ENCODE measurements at regions not wholly inside any gene's neighbourhood (a gene's known extent, or its start where the extent isn't known, plus 50 kb on each side); places are given as distances from the start of the nearest gene placed in this dataset.

DNA sequence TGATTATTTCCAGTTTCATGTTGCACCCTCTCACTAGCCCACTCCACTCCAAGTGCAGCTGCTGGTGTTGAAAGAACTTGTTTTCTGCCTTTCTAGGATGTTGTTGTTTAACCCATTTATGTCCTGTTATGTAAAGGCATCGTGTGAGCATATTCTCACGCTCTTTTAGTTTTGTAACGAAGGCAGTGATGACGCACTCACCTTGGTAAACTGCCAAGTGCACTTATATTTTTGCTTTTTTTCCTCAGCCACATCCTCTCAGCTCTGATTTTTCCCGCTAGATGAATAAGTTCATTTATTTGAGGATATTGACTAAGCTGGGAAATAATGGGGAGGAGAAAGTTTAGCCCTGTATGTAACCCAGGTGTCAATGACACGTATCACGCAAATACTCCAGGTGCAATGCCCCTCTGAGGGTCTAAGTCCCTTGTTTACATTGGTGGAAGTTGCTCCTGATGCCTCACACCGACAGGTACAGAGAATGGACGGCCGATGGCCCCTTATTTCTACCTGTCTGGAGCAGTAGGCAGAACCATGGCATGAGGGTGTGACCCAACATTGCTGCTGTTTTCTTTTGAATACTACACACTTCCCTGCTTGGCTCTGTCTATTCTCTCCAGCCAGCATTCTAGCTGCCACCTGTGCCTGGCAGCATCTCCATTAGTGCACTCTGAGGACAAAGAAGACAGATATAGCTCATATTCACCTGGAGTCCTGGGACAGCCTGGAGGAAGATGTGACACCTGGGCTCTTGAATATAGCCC lies 132.7 kb upstream of the SLC24A3 start:
- DNase-seq, result no peak

DNA sequence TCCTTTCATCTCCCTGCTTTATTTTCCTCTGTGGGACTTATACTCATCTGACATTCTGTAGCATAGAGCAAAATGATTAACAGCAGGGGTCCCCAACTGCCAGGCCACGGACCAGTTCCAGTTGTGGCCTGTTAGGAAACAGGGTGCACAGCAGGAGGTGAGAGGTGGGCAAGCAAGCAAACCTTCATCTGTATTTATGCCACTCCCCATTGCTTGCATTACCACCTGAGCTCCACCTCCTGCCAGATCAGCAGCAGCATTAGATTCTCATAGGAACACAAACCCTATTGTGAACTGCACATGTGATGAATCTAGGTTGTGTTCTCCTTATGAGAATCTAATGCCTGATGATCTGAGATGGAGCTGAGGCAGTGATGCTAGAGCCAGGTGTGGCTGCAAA lies 130.5 kb upstream of the SLC24A3 start:
- DNase-seq, result no peak

DNA sequence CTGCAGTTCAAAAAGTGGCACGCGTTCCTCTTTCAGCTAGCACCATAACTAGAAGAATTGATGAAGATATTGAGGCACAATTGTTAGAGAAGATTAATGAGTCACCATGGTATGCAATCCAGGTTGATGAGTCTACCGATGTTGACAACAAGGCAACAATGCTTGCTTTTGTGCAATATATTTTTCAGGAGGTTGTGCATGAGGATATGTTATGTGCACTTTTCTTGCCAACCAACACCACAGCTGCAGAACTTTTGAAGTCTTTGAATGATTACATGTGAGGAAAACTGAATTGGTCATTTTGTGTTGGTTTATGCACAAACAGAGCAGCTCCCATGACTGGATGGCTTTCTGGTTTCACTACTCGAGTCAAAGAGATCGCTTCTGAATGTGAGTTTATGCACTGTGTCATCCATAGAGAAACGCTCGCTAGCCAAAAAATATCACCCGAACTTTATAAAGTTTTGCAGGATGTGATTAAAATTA lies 129.3 kb upstream of the SLC24A3 start:
- DNase-seq, result no peak

DNA sequence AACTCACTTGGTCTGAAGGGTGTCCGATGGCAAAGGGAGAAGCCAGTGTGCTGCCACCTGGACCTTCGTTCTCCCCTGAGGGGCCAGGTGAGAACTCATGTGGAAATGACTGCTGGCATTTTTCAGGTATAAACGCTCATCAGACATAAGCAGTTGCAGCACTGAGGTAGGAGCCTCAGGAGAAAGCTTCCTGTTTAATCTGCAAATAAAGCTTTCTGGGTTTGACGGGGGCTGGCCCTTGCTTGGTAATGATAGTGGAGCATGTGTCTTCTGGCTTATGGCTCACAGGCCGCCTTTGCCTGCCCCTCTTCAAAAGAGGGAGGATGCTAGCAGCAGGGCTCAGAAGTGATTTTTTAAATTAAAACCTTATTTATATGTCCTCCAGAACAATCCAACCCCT lies 122.1 kb upstream of the SLC24A3 start:
- no peak for DNase-seq

DNA sequence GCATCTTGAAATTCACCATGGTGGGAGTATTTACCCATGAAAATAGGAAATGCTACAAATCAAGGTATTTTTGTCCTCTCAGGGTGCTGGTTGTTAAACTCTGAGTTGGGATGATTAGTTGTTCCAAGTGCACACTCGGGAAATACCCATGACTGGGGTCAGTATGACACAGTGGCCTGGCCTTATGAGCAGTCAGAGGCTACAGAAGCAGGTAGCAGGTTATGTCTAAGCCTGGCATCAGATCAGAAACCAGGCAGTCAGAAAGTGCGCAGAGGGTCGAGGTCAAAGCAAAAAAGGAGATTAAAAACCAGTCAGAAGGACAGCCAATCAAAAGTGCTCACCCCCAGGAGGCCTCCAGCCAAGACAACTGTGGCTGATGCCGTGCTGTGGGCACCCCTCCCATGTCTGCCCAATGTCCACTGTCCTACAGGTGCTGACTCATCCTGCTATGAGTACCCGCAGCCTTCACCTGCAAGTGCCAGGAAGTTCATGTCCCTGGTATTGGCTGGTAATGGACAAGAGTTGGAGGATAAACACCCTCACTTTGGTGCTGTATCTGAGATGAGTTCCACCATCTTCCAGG lies 117.4 kb upstream of the SLC24A3 start:
- DNase-seq, result no peak

DNA sequence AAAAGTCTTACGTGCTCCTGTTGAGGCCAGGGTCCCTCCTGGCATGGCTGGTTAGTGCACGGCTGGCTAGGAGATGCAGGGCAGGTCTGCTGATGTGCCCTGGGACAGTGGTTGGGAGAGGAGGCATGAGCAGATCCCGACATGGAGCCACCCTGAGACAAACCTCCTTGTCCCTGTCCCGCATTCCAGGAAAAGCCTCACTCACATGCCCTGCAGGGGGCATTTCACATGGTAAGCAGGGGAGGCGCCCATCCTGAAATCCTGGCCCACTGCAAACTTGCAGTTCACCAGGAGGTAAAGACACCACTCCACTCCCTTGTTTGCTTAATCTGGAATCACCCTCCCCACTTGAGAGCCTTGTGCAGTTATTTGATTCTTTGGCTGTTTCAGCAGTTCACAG lies 116.7 kb upstream of the SLC24A3 start:
- DNase-seq, result no peak

DNA sequence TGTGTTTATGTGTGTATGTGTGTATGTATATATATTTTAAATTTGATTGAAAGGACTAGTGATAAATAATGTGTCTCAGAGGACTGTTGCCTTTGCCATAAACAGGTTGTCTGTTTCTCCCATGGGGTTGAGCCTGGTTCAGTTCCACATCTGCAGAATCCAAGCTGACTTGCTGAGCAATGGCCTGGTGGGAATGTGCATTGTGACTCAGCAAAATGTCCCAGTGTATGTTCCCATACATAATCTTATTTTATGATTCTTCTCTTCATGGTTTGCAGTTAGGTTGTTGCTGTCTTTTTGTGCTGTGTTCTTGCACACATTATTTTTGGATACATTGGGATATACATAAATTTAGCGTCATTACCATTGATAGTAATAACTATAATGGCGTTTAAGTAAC lies 115.6 kb upstream of the SLC24A3 start:
- no peak for DNase-seq

DNA sequence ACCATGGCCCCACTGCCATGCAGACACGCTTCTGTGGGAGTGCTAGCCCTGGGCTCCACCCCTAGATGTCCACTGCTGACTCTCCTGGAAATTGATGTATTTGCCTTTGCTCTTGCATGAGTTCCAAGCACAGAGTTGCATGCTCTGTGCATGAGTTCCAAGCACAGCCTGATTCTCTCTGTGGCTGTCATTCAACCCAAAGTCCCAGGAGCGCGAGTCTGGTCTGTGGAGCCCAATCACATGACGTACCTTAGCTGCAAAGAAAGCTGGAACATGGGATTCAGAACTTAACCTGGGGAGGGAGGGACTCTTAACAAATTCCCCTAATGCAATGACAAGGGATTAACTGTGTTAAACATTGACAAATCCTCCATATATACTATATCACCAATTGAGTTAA lies 114.3 kb upstream of the SLC24A3 start:
- no peak for DNase-seq

DNA sequence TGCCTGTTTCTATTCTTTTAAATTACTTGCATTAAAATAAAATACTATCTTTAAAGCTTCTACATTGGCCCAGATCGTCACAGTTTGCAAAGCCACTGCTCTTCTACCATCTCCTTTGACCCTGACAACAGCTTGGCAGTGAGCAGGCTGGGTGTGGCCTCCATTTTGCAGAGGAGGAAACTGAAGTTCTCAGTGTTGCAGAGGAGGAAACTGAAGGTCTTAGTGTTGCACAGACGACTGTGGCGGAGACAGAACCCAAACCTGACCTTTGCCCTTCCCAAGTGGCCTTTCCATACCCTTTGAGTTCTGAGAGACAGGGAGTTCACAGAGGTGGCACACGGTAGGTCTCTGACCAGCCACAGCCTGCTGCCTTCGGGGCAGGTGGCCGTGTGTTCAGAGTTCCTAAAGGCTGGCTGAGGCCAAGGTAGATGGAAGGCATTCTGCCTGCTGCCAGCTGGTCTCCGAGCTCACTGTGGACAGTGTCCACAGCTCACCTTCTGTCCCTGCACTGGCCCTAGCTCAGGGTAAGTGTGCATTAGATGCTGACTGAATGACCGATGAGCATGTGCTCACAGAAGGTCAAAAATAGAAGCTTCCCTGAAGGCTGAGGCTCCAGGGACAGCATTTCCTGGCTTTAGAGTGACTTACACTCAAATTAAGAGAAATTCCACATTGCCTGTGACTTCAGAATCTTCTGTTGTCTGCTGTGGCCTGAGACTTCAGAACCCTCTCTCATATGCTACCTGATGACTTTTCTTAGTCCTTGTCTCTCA lies 113.5 kb upstream of the SLC24A3 start:
- DNase-seq, result no peak

DNA sequence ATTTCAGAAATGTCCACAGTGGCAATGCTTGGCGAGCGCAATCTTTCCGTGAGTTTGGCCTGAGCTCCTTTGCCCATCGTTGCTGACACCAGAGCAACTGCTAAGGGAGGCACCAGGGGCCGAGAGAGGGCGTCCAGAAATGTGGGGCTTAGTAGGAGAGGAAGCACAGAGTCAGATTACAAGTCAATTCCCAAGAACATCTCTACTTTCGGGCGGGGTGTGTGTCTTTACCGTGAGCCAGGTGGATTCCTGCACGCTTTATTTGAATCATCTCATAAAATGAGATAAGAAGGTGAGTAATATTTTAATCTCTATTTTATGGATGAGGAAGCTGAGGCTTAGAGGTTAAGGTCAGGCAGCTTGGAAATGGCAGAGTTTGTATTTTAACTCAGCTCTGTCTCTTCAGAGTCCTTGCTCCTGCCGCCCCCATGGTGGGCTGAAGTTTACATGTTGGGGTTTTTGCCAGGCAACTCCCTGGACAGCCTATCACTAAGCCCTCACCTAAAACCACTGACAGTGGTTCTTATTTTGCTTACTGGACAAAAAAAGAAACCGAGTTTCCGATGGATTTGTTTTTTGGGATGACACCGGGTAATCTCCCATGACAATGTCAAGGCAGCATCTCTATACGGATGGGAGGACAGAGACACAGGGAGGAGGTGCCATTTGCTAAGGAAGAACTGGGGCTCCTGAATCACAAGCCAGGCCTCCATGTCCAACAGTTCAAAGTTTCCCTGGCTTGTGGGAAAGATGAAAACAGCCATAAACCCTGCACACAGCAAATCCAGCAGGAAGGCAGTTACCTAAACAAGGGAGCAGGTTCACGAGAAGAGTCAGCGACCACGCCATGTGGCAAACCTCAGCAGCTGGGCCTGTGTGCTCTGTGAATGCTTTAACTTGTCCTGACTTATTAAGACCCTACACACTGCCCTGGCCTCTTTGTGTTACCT lies 112.6 kb upstream of the SLC24A3 start:
- no peak for DNase-seq

DNA sequence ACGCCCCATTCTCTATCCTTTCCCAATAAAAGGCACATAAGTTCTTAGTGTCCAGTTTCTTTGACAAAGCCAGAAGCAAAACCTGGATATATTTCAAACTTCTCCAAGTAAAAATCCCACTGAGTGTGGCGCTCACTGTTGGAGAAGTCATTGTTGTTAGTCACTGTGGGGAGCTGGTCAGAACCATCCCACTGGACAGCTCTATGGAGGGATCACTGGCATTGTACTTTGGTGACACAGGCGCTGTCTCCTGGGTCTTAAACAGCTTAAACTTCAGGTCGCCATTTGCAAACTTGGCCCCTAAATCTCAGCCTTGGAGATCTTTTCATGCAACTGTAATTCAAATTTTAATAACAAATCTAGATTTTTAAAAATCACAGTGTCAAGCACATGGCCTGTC lies 111.5 kb upstream of the SLC24A3 start:
- DNase-seq, result no peak

DNA sequence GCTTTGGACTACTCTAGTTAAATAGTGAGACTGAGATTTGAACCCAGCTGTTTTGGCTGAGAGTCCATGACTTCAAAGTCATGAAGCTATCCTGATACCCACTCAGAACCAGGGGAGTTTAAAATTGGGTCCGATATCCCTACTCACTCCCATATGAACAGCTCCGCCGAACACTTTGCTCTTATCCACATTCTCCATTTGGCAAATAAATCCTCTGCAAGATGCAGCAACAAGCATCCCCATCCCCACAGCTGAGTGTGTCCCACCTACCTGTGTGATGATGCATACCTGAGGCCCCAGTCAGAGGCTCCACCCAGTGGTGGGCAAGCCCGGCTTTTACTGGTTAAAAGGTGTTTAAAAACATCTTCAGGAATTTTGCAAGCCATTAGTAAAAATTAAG lies 108.3 kb upstream of the SLC24A3 start:
- no peak for DNase-seq

DNA sequence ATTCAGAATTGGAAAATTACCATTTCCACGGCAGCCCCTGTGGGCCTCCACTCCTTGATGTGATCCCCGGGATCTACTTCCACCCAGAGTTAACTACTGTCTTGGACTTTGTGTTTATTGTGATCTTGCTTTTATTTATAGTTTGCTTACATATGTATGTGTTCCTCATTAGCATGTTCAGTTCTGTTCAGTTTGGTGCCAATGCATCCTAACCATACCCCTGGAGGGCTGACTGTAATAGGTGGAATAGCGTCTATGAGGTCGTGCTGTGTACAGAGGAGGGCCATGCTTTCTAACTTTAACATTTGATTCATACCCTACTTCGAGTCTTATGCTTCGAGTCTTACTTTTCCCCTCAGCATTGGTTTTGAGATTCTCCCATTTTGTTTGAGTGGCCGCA lies 104.3 kb upstream of the SLC24A3 start:
- no peak for DNase-seq

DNA sequence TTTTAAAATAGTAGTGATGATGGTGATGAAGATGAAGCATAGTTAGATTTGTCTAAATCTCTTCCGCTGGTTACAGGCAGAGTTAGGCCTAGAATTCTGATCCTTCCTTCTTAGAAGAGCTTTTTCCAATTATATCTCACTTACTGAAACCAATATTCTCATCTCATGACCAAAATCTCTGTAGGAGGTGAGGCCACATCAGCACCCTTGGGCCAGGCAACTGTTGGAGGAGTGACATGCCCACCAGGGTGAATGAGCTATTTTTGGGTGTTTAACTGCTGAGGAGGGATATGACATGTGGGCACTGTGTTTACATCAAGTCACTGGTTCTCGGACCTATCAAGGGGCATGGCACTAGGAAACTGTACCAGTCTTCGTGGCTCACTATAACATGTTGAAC lies 102.2 kb upstream of the SLC24A3 start:
- DNase-seq, result no peak

DNA sequence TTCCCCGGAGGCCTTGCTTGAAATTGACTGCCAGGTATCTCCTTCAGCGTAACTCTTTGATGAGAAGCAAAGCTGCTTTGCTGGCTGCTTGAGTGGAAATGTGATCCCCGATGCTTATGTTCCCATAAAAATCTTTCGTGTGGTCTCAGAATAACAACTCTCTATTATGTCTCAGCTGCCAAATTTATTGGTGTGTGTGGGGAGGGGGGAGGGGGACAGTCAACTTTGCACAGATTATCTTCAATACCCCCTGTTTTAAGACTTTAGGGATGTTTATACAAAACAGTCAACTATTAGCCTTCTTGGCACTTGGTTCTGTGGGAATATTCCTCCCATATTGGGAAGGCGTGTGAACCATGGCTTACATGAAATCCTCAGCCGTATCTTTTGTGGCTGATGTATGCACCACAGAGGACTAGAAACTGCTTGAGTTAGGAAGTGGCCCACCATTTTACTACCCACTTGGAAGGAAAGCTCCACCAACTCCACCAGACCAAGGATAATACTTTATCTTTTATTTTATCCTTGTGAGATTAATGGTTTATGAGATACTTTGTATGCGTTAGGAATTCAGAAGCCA lies 101.5 kb upstream of the SLC24A3 start:
- DNase-seq, result no peak

DNA sequence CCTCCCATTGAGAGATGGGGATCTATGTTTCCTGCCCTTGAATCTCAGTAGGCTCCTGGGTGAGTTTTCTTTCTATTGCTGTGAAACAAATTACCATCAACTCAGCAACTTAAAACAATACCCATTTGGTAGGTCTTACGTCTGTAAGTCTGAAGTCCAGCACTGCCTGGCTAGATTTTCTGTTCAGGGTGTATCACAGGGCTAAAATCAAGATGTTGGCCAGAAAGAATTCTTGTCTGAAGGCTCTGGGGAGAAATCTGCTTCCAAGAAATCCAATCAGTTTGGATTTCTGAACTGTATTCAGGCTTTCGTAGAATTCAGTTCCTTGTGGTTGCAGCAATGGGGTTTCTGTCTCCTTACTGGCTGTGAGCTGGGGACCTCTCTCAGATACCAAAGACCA lies 99.6 kb upstream of the SLC24A3 start:
- no peak for DNase-seq

DNA sequence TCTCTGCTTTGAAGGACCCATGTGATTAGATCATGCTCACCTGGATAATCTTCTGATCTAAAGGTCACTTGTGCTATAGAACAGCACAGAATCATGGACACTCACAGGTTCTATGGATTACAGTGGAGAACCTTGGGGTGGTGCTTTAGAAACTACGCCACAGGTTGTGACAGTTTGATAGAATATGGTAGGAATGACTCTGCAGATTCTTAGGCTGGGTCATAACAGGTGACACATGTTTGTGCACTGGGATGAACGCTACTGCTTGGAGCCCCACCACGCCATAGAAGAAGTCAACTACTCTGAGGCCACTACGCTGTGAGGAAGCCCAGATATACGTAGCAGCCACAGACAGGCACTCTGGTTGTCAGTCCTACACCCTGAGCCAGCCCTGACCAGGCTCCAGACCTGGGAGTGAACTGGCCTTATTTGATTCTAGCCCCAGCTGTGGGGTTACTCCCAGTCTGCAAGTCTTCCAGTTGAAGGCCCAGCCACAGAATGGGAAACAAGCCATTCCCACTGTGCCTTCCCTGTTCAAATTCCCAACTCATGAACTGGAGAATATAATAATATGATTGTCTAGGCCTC lies 99.0 kb upstream of the SLC24A3 start:
- DNase-seq, result no peak

DNA sequence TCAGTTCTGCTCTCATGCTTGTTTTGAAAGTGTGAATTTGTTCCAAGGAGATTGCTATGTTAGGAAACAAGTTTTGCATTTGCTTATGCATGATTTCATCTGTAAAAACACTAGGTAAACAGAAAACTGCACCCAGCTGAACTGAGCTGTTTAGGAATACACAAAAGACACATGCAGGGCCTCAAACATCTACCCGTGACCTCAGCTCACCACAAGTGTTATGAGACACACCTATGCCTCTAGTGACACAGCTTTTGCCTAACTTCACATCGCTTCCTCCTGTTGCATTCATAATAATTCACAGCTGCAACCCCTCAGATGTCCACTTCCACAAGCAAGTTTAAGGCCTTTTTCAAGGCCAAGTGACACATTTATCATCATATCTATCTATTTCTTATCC lies 98.0 kb upstream of the SLC24A3 start:
- no peak for DNase-seq

DNA sequence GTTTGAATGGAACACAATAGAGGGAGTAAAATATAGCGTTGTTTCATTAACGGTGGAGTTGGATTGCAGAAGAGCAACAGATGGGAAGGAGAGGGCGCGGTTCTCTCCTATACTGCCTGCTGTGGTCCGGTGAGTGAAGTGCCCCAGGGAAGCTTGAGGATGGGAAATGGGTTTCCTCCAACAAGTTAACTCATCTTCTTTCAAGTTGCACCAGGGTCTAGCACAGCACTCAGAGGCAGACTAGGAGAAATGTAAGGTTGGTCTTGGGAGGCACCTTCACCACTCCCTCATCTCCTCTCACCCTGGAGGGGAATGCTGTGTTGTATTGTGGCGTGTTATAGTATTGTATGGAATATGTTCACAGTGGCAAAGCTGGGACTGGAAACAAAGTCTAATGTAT lies 96.9 kb upstream of the SLC24A3 start:
- no peak for DNase-seq

DNA sequence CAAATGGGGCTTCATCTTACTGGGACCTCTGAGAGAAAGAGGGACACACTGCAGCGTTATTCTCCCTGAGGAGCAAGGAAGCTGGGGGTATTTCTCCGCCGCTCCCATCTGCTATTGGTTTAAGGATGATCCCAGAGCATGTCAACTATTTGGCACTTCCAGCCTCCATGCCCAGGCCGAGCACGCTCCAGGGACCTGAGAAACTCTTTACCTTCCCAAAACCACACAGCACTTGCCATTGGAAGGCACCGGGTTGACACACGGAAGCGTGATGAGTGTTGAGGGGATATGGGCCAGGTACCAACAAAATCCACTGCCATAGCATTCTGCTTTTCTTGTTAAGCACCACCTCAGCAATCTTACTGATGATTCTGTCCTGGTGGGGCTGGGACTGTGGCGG lies 92.4 kb upstream of the SLC24A3 start:
- DNase-seq, result no peak

DNA sequence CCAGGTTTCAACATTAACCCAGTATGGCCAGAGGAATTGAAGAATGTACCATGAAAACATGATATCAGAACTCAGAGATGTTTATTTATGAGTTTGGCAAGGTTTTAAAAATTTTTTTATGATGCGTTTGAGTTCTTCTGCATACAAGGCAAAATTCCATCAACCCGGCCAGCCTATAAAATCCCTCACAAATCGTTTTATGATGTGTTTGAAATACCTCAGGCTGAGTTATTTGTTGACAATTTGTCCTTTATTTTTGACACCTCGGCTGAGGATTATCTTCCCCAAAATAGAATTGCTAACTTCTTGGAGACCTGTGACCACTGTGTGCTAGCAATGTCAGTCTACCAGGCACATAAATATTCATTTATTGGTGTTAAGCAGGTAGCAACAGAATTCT lies 91.9 kb upstream of the SLC24A3 start:
- no peak for DNase-seq

DNA sequence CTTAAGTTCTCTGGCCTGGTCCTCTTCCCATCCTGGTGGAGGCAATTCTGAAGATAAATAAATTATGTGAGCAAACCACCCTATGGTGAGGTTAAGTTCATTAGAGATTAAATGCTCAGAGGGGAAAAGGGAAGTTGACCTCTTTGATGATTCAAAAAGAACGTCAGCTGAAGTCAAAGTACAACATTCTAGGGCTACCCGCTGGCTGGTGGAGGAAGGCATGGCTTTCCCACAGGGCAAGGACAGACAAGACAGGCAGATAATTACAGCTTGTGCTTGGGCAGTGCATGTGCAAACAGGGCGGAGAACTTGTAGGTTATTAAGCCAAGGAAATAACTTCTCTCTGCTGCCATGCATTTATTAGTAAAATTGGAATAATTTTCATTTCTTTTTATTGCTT lies 91.0 kb upstream of the SLC24A3 start:
- DNase-seq, result no peak
